DND-41 (cell line): ENCODE measurements at regions not wholly inside any gene's neighbourhood (a gene's known extent, or its start where the extent isn't known, plus 50 kb on each side); places are given as distances from the start of the nearest gene placed in this dataset.

Source experiments
- ATAC-seq: fragments of 200-7000 bp; cut with Tn5 transposase; 3 replicates; pipeline ENCODE4 v1.9.1; 2021; ENCODE audit warnings: low read depth; ENCODE audit not compliant: insufficient read depth
- DNase-seq: peaks from one replicate; pipeline ENCODE4 v3.0.0-alpha.2; 2020
- H2AFZ ChIP-seq: 2 replicates; pipeline ENCODE4 v1.6.0; 2012; ENCODE audit warnings: low read depth, low read length
- H3K27ac ChIP-seq: 2 replicates; pipeline ENCODE4 v1.5.1; 2012; ENCODE audit warnings: low read length, inconsistent platforms
- H3K27me3 ChIP-seq: fragments of 200-600 bp; sonication (generic); 2 replicates; pipeline ENCODE4 v1.6.0; 2012; ENCODE audit warnings: low read length, mild to moderate bottlenecking, inconsistent platforms; ENCODE audit not compliant: insufficient read depth, poor library complexity
- H3K36me3 ChIP-seq: 2 replicates; pipeline ENCODE4 v1.5.1; 2012; ENCODE audit warnings: low read length, inconsistent platforms; ENCODE audit not compliant: insufficient read depth
- H3K4me1 ChIP-seq: 2 replicates; pipeline ENCODE4 v1.5.1; 2012; ENCODE audit warnings: mild to moderate bottlenecking, low read length; ENCODE audit not compliant: insufficient read depth
- H3K4me2 ChIP-seq: 2 replicates; pipeline ENCODE4 v1.6.0; 2012; ENCODE audit warnings: mild to moderate bottlenecking, moderate library complexity, low read length, inconsistent platforms; ENCODE audit not compliant: insufficient read depth
- H3K4me3 ChIP-seq, 2 experiments: fragments of 200-600 bp in 1 of 2; shearing (Covaris generic) in 1 of 2; 2 replicates each; pipeline ENCODE4 v1.5.1; 2012 to 2016; ENCODE audit warnings: inconsistent platforms in 2 of 2, low read length in 2 of 2, mild to moderate bottlenecking in 2 of 2, low read depth in 1 of 2, moderate library complexity in 1 of 2
- H3K79me2 ChIP-seq: 2 replicates; pipeline ENCODE4 v1.6.0; 2012; ENCODE audit warnings: low read length, inconsistent platforms; ENCODE audit not compliant: insufficient read depth
- H3K9ac ChIP-seq: 2 replicates; pipeline ENCODE4 v1.6.0; 2012; ENCODE audit warnings: low read depth, mild to moderate bottlenecking, inconsistent platforms, low read length, moderate library complexity
- H3K9me3 ChIP-seq: 2 replicates; pipeline ENCODE4 v1.5.1; 2012; ENCODE audit warnings: low read length, moderate library complexity, mild to moderate bottlenecking, inconsistent platforms; ENCODE audit not compliant: insufficient read depth, severe bottlenecking
- H4K20me1 ChIP-seq: 2 replicates; pipeline ENCODE4 v1.6.0; 2012; ENCODE audit warnings: low read length; ENCODE audit not compliant: insufficient read depth
- EZH2 ChIP-seq: IDR thresholded peaks from 3 replicates; pipeline ENCODE4 v1.6.1; 2012; ENCODE audit warnings: borderline replicate concordance, low read depth, mild to moderate bottlenecking, moderate library complexity, low read length, inconsistent platforms; ENCODE audit not compliant: severe bottlenecking
- TF ChIP-seq, protein P1 (sequence below): IDR thresholded peaks from 2 replicates; pipeline ENCODE4 v1.5.1; 2012; ENCODE audit warnings: borderline replicate concordance, low read length, moderate library complexity, mild to moderate bottlenecking; ENCODE audit not compliant: poor library complexity, severe bottlenecking; ENCODE audit errors: extremely low read depth

GRCh38 chr15:70566047-70566835 is 197.1 kb downstream of the UACA start:
- H3K4me3 ChIP-seq = no peak overlapping the region
- no peaks in the 10 kb centered on the region for H3K36me3 ChIP-seq
- H4K20me1 ChIP-seq = no peaks in the 10 kb centered on the region
- no peaks in the 10 kb centered on the region for H3K79me2 ChIP-seq
- no peak for TF ChIP-seq EZH2
- TF ChIP-seq, protein P1, sequence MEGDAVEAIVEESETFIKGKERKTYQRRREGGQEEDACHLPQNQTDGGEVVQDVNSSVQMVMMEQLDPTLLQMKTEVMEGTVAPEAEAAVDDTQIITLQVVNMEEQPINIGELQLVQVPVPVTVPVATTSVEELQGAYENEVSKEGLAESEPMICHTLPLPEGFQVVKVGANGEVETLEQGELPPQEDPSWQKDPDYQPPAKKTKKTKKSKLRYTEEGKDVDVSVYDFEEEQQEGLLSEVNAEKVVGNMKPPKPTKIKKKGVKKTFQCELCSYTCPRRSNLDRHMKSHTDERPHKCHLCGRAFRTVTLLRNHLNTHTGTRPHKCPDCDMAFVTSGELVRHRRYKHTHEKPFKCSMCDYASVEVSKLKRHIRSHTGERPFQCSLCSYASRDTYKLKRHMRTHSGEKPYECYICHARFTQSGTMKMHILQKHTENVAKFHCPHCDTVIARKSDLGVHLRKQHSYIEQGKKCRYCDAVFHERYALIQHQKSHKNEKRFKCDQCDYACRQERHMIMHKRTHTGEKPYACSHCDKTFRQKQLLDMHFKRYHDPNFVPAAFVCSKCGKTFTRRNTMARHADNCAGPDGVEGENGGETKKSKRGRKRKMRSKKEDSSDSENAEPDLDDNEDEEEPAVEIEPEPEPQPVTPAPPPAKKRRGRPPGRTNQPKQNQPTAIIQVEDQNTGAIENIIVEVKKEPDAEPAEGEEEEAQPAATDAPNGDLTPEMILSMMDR = no peak
- H3K9me3 ChIP-seq = no peaks in the 10 kb centered on the region
- no peak overlapping the region for H3K4me2 ChIP-seq
- no peak for ATAC-seq
- no peaks in the 10 kb centered on the region for H3K4me1 ChIP-seq
- no peaks in the 10 kb centered on the region for H3K27me3 ChIP-seq
- H3K9ac ChIP-seq = no peak overlapping the region
- H2AFZ ChIP-seq = no peak overlapping the region
- no peak for DNase-seq
- no peak overlapping the region for H3K27ac ChIP-seq

DNA sequence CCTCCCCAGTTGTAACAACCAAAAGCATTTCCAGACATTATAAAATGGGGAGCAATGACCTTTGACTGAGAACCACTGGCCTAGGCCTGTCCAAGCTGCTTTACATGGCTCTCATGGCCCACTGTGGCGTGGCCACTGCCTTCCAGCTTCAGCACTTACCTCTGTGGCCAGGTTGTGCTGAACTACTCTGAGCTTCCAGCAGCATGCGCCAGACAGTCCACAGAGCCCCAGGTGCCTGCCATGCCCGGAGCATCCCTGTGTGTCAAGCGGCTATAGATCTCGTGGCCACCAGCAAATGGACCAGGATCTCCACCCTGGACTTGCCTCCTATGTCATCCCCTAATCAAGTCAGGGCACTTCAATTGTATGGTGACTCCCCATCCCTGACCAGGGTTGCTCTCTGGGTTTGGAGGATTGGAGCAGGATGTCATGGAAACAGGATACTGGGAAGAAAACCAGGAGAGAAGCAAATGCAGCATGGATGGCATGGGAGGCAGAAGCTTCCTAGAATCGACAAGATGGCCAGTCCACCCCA is 199.7 kb downstream of the UACA start:
- Histone ChIP-seq H3K4me2 (no peak overlapping the region), H3K4me1 (peaks cover 17% of the 10 kb centered on the region), H2AFZ (no peak overlapping the region), H3K79me2 (no peaks in the 10 kb centered on the region), H3K9ac (no peak overlapping the region), H3K36me3 (no peaks in the 10 kb centered on the region), H3K4me3 (no peak overlapping the region), H3K27ac (no peak overlapping the region), H3K27me3 (peaks cover 6% of the 10 kb centered on the region), H3K9me3 (no peaks in the 10 kb centered on the region), H4K20me1 (peaks cover 13% of the 10 kb centered on the region; the same call in 1 of the 2 replicates)
- ATAC-seq = no peak
- DNase-seq = no peak
- no peak for TF ChIP-seq EZH2
- TF ChIP-seq, protein P1 = no peak

DNA sequence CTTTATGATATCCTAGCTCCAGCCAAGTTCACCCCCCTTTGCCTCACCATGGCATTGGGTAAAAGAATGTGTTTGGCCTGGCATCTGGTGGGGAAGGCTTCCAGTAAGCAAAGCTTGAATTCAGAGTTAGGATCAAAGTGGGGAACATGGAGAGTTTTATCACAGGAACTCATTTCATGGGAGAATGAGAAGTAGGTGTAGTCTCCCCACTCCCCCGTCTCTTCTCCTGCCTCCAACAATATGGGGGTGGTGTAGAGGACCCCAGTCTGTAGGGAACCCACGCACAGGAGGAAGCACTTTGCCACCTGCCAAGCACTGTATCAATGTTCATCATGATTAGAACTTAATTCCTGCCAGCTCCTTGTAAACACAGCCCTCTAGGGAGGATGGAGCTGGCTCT is 200.5 kb downstream of the UACA start:
- no peak overlapping the region for H3K27ac ChIP-seq
- no peak for ATAC-seq
- H3K4me2 ChIP-seq = no peak overlapping the region

More for the DNA sequence above, 200.5 kb downstream of the UACA start:
- Histone ChIP-seq H3K9me3 (no peaks in the 10 kb centered on the region), H3K9ac (no peak overlapping the region), H4K20me1 (peaks cover 16% of the 10 kb centered on the region; the same call in 1 of the 2 replicates), H3K36me3 (no peaks in the 10 kb centered on the region), H3K79me2 (no peaks in the 10 kb centered on the region), H3K4me1 (peaks cover 21% of the 10 kb centered on the region), H2AFZ (no peak overlapping the region), H3K4me3 (no peak overlapping the region), H3K27me3 (peaks cover 10% of the 10 kb centered on the region)
- no peak for DNase-seq
- TF ChIP-seq EZH2 = no peak
- TF ChIP-seq, protein P1 = no peak
